Left forelimb (tissue), 1 donor: ENCODE measurements at regions not wholly inside any gene's neighbourhood (a gene's known extent, or its start where the extent isn't known, plus 50 kb on each side); places are given as distances from the start of the nearest gene placed in this dataset.

Source experiments
- DNase-seq: peaks from one replicate; pipeline ENCODE4 v3.0.0-alpha.2; 2018; ENCODE audit warnings: low spot score

DNA sequence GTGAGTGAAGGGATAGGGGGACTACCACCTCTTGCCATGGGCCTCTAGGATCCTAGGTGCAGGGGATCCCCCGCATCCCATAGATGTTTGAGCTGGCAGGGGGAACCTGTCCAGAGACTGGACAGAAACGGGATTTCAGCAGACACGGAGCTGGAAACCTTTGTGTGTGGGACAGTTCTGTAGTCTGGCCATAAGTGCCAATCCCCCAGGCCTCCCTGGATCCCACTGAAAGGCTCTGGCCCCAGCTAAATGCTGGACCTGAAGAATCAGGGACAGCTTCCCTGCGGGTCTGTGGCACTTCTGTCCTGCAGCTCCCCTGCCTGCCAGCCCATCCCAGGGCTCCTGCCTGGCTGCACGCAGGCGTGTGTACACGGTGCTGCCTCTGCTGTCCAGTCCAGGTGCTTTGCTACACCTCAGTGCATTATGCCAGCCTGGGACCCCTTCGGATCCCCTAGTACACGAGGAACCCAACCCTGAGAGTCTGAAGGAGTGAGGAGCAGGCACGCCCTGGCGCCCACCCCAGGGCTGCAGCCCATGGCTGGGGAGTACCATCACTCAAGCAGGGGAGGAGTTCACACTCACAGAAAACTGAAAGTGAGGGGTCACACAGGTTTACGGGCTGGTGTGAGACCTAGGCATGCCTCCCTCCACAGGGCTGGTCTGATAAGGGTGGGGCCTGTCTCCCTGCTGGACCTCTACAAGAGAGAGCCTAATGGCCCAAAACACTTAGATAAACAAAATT, 703.0 kb downstream of the ARAP2 start:
- no peak for DNase-seq

DNA sequence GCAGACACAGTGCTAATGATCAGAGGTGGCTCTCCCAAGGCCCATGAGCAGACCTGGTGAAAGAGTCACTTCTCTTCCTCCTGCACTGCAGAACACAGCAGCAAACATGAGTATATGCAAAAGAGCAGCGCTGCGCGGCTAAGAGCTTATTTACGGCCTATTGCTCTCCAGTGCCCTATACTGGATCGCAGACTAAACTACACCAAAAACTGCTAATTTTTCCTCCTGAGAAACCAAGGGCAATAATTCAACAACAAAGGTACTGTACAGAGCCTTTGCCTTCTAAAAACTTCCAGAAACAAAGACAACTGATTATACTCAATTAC, 702.5 kb downstream of the ARAP2 start:
- DNase-seq: no peak

DNA sequence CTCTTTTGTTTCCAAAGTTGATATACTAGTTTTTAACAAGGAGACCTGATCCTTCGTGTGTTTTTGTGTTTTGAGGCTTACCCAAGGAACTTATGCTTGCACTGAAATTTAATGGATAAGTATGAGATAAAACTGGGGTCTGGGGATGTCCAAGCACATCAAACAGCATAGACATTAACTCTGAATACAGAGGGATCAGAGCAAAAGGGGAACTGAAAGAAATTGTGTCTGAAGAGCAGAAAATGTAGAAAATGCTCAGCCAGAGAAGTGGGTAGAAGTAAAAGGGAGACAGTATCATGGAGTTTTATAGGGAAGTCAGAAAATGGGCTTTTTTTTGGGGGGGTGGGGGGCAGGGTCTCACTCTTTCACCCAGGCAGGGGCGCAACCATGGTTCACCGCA, 695.4 kb downstream of the ARAP2 start:
- DNase-seq: no peak

DNA sequence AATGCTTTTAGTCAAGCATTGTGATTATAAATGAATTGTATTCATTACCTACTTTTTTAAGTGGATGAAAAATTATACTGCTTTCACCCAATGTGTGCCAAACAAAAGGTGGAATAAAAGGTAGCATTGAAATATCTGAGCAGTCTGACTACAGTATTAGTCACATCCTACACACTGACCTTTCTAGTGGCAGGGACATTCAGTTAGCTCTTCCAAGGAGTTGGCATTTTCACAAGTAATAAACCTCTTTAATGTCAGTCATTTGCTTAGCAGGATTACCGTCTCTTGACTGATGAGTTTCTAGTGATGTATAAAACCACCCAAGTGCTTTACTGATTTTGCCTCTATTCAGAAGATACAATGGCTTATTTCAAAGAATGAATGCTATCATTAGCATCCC, 687.9 kb downstream of the ARAP2 start:
- no peak for DNase-seq

DNA sequence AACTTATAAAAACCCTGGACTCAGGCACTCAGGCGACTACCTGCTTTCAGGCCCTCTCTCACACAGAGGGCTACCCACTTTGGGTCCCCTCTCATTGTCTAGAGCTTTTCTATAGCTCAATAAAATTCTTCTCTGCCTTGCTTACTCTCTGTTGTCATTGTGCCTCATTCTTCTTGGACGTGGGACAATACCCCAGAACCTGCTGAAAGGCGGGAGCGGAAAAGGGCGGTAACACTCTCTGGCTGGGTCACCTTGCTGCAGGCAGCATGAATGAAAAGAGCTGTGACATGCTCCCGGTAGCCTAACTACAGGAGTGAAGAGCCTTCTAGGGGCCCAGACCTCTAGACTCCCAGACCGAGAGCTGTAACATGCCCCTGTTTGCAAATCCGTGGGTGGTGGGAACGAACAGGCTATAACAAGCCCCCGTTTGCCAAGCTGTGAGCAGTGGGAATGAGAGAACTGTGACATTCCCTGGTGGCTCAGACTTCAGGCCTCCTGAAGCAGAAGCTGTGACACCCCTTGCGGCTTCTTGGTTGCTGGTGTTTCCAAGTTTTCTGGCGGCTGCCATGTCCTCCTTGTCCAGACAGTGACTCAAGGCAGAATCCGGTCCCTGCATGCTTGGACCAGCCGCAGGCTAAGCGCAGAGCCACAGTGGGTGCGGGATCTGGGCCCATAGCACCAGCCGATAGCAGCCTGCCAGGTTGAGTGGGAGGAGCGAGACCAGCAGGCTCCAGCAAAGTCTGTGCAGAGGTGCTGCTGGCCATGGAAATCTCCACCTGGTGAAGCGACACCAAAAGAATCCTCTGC, 684.6 kb downstream of the ARAP2 start:
- DNase-seq: no peak

DNA sequence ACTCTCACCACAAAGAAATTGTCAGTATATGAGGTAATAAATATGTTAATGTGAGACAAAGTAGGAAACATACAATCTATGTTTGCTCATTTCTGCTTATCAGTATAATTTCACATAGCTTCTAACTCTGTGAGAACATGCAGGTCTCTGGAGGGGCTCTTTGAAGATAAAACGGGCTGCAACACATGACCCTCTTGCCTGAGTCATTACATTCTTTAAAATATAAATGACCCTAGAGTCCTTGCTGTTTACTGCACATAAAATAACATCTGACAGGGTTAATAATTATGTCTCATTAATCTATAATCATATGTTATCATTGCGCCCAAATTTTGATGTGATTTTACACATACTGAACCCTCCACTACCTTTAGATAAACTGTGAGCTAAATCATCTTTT, 681.5 kb downstream of the ARAP2 start:
- DNase-seq: no peak

DNA sequence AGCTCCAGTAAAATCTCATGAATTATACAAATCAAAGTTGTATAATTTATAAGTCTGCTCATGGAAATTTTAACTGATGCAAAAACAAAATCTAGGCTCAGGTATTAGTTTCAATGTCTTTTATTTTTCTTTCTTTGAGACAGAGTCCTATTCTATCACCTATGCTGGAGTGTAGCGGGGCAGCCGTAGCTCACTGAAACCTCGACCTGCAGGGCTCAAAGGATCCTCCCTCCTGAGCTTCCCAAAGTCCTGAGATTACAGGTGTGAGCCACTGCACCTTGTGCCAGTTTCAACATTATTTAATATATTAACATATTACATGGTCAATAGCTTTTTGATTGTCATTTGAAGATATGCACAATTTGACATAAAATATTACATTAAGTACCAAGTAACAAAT, 678.7 kb downstream of the ARAP2 start:
- DNase-seq: no peak

DNA sequence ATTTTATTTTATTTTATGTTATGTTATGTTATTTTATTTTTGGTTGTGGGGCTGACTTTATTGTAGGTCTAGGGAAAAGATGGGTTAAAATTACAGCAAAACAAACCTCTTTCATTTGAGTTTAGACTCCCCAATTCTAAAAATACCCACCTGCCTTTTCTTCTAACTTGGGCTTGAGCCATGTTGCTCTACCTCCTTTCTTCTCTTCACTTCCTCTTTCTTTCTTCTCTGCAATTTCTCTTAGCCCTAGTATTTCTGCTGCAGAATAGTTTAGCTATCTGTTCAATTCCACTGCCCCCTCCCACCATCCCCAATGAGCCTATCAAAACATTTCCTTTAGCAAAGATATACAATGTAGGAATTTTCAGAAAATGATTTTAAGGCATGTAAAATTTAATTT, 653.3 kb downstream of the ARAP2 start:
- DNase-seq: no peak

DNA sequence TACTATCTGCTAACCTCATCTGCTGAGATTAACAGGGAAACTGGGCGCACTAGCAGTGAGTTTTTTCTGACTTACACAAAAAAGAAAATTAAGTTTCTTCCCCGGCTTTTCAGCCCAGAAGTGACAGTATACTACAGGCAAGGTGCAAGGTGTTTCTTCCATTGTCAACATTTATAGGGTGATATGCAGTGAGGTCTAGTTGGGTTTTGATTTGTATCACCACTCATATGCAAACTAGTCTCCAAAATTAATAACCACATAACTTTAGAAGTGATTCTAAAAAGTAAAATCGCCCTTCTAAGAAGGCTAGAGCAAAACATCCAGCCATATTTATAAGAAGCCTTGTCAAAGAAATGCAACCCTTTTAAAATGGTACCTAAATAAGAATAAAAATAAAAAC, 640.1 kb downstream of the ARAP2 start:
- DNase-seq: no peak

DNA sequence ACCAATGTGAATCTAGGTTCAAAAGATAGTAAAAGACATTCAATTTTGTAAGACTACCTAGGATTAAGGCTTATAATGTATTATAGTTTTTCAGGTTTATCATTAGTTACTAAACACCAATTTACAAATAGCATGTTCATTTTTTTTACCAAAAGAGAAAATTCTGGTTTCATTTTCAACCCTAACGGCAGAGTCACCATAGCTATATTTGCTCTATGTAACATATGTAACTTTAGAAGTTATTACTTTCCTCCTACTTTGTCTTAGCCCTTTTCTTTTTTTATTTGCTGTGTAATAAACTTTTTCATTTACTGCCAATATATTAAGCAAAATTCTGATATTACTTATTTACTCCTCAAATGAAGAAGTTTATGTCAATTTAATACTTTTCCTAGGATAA, 639.6 kb downstream of the ARAP2 start:
- DNase-seq: no peak

DNA sequence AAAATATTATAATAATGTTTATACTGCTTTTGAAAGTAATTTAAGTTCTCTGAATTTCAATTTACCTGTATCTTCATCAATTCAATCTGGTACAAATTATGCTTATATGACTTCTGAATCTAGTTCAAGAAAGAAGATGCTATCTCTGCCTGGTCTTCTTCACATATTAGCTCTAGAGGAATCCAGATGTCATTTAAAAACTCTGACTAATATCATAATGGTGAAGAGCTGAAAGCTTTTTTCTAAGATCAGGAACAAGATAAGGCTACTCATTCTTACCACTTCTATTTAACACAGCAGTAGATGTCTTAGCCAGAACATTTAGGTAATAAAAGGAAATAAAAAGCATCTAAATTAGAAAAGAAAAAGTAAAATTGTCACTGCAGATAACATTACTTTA, 636.1 kb downstream of the ARAP2 start:
- no peak for DNase-seq

DNA sequence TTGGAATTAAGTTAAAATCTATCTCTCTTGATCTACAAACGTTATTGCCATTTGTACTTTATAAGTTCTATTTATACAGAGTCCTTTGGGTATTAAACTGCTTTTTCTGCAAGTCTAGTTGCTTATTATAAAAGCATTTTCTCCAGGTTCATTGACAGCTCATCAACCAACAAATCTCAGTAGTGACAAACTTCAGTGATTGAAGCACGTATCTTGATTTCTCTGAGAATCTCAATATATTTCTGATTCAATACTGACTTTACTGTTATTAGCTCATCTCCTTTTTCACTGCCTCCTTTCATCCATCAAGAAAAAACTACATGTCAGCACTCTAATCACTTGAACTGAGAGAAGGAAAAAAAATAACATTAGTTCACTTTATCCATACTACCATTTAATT, 630.2 kb downstream of the ARAP2 start:
- DNase-seq: no peak

DNA sequence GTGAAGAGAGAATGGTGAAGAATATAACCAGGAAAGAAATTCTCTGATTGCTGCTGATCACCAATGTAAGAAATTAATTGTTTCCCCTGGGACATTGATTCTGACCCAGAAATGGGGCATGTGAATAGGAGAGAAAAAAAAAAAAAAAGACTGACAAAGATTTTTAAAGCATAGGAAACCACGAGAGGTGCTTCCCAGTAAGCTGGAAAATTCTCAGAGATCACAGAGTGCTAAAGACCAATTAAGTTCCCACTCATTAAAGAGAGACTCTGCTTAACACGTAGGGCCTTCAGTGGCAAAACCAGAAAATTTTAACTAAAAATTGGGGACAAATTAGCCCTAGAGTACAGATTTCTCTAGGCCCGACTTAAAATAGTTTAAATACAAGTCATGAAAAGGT, 604.4 kb downstream of the ARAP2 start:
- DNase-seq: no peak

DNA sequence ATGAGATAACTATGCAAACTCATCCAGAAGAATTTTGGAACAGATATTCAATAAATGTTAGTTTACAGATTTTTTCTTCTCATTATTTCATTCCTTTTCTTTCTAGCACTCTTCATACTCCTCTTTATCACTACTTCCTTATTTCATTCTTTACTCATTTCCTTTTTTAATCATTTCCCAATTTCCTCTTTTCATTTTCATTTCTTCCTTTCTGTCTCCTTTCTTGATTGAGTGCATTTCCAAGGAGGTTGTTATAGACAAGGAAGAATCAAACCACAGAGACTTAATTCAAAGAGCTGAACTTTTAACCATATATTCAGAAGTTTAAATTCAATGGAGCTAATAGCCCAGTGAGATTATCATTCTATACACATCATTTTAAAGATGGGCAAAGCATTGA, 600.7 kb downstream of the ARAP2 start:
- no peak for DNase-seq

DNA sequence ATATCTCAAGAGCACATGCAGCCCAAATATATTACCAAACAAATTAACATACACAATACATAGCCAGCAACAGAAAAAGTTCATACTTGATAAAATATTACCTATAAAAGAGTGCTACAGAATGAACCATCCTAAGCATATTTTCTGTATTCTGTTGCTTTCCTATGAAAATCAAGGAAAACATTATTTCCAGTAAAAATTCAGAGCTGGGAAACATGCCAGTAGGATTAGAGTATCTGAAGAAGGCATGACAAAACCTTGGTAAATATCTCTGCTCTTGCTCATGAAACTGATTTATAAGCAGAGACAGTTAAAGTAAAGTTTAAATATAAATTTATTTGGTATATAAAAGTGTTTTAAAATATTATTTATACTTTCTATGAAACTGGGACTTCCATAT, 599.7 kb downstream of the ARAP2 start:
- no peak for DNase-seq

DNA sequence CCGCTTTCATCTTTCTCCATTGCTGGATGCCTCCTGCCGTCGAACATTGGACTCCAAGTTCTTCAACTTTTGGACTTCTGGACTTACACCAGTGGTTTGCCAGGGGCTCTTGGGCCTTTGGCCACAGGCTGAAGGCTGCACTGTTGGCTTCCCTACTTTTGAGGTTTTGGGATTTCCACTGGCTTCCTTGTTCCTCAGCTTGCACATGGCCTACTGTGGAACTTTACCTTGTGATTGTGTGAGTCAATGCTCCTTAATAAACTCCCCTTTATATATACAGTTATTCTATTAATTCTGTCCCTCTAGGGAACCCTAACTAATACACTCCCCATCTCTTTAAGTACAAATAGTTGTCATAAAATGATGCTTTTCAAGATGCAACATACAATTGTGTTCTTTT, 595.3 kb downstream of the ARAP2 start:
- DNase-seq: no peak

DNA sequence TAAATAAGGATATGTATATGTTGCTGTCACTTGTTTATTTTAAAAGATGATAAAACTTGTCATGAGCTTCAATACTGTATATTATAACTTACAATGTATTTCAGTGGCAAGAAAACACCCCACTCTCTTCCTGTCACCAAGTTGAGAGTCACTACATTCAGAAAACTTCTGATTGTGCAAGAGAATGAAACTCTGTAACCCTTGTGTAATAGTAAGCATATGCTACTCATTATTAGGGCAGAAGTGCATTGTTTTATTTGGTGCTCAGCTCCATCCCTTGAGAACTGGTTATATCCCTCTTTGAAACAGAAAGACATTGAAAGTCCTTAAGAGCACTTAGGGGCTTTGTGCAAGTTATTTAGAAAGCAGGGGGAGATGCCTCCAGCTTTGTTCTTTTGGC, 594.5 kb downstream of the ARAP2 start:
- no peak for DNase-seq

DNA sequence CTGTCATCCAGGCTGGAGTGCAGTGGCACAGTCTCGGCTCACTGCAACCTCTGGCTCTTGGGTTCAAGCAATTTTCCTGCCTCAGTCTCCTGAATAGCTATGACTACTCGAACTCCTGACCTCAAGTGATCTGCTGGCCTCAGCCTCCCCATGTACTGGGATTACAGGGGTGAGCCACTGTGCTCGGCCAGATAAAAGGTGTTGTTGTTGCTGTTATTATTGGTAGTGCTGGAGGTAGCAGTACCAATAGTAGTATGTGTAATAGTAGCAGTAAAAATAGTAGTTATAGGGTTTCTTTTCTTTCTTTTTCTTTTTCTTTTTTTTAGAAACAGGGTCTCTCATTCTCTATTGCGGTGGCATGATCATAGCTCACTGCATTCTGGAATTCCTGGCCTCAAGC, 592.1 kb downstream of the ARAP2 start:
- no peak for DNase-seq

DNA sequence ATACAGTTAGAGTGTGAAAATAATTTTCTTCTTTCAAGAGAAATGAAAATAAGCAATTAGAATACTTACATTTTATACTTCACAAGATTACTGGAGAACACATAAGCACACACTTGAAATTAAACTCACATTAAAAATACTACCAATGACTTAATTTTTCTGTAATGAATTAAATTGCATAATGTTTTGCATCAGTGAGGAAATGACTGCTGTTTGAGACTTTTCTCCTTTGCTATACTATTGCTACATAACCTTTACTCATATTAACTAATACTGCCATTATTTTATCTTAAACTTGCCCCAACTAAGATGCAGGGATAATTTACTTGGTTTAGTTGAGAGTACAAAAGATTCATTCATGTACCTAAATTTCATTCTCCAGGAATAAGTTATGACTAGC, 590.9 kb downstream of the ARAP2 start:
- DNase-seq: no peak

DNA sequence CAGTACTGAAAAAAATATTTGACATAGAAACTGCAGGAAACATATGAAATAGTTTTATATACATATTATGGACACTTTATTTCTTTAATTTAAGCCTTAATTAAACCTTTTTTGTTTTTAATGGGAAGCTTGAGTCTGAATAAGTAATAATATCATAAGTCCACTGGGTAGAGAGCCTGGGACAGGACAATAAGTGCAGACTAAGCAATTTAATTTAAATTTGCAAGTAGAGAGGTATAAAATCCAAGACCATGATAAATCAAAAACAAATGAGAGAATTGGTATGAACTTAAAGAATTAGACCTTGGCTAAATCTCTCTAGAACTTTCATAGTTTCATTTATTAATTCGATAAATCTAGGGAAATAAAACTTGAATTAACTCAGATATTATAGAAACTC, 571.2 kb downstream of the ARAP2 start:
- DNase-seq: no peak

DNA sequence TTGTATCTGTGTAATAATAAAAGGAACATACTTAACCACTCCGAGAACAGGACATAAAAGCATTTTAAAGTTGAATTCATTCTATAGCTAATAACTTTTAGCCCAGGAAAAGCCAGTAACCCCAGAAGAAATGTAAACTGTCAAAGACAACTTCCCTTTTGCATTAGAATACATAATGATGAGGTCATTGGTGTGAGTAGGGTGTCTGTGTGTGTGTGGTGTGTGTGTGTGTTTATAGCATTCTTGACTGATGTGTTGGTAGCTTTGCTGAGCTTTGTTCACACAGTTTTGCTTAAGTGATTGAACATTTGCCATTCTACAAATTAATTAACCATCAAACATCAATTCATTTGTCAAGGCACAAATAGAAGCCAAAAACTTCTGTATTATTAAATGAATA, 559.6 kb downstream of the ARAP2 start:
- no peak for DNase-seq

DNA sequence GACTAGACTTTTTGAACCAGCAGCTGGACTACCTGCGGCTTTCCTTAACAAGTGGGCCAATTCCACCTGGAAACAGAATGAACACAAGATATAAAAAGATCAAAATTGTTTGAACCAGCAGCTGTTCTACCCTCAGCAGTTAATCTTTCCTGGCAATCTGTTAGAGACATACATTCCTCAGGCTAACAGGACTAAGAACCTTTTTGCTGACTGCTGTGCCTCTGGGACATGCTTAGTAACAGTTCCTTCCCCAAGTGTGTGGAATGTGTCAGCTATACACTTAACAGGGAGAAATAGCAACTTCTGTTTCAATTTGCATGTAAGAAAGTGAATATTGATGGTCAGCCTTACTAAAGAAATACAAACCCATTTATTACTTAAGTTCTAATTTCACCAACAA, 554.4 kb downstream of the ARAP2 start:
- no peak for DNase-seq

DNA sequence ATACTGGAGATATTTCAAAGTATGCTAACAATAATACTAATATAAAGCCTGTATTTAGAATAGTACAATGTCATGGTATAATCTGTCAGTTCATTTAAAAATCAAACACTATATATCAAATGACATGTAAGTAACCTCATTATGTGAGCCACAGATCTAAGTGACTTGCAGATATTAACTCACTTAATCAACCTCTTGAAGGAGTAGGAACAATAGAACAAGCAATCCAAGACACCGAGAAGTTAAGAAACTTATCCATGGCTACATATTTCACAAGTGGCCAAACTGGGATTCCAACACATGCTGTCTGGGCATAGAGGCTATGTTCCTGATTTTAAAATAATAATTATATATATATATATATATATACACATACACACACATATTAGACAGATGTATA, 554.0 kb downstream of the ARAP2 start:
- DNase-seq: no peak

DNA sequence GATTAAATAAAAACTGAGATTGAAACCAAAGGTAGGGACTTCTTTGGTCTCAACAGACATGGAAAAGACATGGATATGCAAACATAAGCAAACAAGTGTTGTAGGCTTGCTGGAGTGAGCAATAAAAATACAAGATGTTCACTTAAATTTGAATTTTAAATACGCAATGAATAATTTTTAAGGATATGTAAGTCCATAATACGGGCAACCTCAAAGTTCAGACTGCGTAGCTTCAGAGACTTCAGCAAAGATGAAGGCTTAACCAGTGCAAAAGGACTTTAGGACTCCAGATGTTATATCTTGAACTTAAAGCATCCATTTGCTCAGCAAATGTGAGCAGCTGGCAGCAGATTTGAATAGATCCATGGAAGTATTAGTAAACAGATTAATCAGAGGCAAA, 549.3 kb downstream of the ARAP2 start:
- DNase-seq: no peak
